ENCODE measurements at regions not wholly inside any gene's neighbourhood (a gene's known extent, or its start where the extent isn't known, plus 50 kb on each side); places are given as distances from the start of the nearest gene placed in this dataset.

GRCh38 chr5:135703016-135703550, 124.3 kb upstream of the CXCL14 start:
- no peak for TF ChIP-seq CTCF (IDR thresholded peaks at IDR 0.05)
- no peak for TF ChIP-seq ZFX (IDR thresholded peaks at IDR 0.05; ENCODE audit: borderline replicate concordance)

All from 22Rv1 (cell line).